HFFc6 (cell line): ENCODE measurements at regions not wholly inside any gene's neighbourhood (a gene's known extent, or its start where the extent isn't known, plus 50 kb on each side); places are given as distances from the start of the nearest gene placed in this dataset.

Experiments used
- DNase-seq: peaks from one replicate; pipeline ENCODE4 v3.0.0-alpha.2; 2018
- H3K27ac Mint-ChIP-seq: 2 replicates; pipeline ENCODE4 v1.8.0; 2020; ENCODE audit warnings: mild to moderate bottlenecking, mixed read lengths
- H3K27me3 Mint-ChIP-seq: 2 replicates; pipeline ENCODE4 v1.8.0; 2021; ENCODE audit warnings: mild to moderate bottlenecking, moderate library complexity, mixed read lengths; ENCODE audit not compliant: insufficient read depth
- H3K36me3 Mint-ChIP-seq: 2 replicates; pipeline ENCODE4 v1.8.0; 2021; ENCODE audit warnings: low read depth, mixed read lengths
- H3K4me1 Mint-ChIP-seq: 2 replicates; pipeline ENCODE4 v1.8.0; 2020; ENCODE audit warnings: low read depth, mixed read lengths
- H3K4me3 Mint-ChIP-seq: 2 replicates; pipeline ENCODE4 v1.8.0; 2020; ENCODE audit warnings: mild to moderate bottlenecking, moderate library complexity, mixed read lengths
- H3K9me3 Mint-ChIP-seq: 2 replicates; pipeline ENCODE4 v1.8.0; 2020; ENCODE audit warnings: mild to moderate bottlenecking, mixed read lengths
- TF ChIP-seq, protein P1 (sequence below): fragments of 200-600 bp; sonication (generic); IDR thresholded peaks from 2 replicates; pipeline ENCODE4 v1.5.0; 2021; ENCODE audit warnings: antibody characterized with exemption, mild to moderate bottlenecking

DNA sequence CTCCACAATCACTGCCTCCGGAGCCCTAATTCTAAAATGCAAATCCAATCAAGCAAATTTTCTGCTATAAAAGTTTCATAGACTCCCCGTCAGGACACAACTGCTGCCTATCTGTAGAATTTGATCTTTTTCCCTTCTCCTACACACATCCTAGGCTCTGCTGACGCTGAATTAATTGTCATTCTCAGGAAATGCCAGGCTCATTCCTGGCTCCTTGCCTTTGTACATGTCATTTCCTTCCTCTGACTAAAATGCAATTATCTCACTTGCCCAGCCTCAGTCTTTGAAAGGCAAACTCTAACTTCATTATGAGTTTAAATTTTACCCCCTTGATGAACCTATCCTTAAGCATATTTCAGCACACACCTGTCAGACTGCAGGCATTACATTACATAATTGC, 844.9 kb upstream of the CRIM1 start:
- Mint-ChIP-seq H3K27ac (no peak overlapping the region), H3K27me3 (no peaks in the 10 kb centered on the region), H3K9me3 (peaks cover 21% of the 10 kb centered on the region), H3K4me1 (no peaks in the 10 kb centered on the region), H3K4me3 (no peak overlapping the region), H3K36me3 (no peaks in the 10 kb centered on the region)
- TF ChIP-seq, protein P1, sequence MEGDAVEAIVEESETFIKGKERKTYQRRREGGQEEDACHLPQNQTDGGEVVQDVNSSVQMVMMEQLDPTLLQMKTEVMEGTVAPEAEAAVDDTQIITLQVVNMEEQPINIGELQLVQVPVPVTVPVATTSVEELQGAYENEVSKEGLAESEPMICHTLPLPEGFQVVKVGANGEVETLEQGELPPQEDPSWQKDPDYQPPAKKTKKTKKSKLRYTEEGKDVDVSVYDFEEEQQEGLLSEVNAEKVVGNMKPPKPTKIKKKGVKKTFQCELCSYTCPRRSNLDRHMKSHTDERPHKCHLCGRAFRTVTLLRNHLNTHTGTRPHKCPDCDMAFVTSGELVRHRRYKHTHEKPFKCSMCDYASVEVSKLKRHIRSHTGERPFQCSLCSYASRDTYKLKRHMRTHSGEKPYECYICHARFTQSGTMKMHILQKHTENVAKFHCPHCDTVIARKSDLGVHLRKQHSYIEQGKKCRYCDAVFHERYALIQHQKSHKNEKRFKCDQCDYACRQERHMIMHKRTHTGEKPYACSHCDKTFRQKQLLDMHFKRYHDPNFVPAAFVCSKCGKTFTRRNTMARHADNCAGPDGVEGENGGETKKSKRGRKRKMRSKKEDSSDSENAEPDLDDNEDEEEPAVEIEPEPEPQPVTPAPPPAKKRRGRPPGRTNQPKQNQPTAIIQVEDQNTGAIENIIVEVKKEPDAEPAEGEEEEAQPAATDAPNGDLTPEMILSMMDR, result no peak
- no peak for DNase-seq

DNA sequence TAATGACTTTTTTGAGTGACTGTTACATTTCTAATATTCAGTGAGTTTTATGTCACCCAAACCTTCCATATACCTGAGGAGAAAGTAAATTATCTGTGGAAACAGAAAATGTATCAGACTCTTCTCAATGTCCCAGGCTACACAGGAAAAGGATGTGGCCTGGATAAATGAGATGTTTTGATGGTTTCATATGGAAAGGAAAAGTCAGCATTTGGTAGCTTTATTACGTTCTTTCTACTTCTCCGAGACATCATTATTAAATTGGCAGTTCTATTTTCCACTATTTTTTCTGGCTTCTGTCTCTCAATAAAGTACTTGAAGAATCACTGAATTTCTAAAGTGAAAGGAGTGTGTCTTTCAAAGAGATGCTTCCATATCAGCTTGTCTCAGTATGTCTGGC, 847.0 kb upstream of the CRIM1 start:
- TF ChIP-seq, protein P1, result no peak
- H3K4me1 Mint-ChIP-seq, result no peaks in the 10 kb centered on the region
- no peak overlapping the region for H3K4me3 Mint-ChIP-seq
- H3K9me3 Mint-ChIP-seq, result peaks cover 16% of the 10 kb centered on the region
- no peak for DNase-seq
- H3K27ac Mint-ChIP-seq, result no peak overlapping the region
- H3K27me3 Mint-ChIP-seq, result no peaks in the 10 kb centered on the region
- no peaks in the 10 kb centered on the region for H3K36me3 Mint-ChIP-seq

DNA sequence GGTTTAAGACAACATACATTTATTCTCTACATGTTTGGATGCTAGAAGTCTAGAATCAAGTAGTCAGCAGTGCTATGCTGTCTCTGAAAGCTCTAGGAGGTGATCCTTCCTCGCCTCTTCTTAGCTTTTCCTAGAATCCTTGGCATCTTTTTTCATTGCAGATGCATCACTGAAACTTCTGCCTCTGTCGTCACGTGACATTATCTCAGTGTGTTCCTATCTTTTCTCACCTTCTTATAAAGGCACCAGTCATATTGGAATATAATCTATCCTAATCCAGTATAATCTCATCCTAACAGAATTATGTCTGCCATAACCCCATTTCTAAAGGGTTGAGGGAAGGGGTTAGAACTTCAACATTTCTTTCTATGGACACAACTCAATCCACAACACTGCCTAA, 851.2 kb upstream of the CRIM1 start:
- peaks cover 19% of the 10 kb centered on the region for H3K9me3 Mint-ChIP-seq
- H3K27ac Mint-ChIP-seq, result no peak overlapping the region
- H3K27me3 Mint-ChIP-seq, result no peaks in the 10 kb centered on the region
- no peak for DNase-seq
- no peaks in the 10 kb centered on the region for H3K4me1 Mint-ChIP-seq
- TF ChIP-seq, protein P1, result no peak
- no peaks in the 10 kb centered on the region for H3K36me3 Mint-ChIP-seq
- H3K4me3 Mint-ChIP-seq, result no peak overlapping the region

DNA sequence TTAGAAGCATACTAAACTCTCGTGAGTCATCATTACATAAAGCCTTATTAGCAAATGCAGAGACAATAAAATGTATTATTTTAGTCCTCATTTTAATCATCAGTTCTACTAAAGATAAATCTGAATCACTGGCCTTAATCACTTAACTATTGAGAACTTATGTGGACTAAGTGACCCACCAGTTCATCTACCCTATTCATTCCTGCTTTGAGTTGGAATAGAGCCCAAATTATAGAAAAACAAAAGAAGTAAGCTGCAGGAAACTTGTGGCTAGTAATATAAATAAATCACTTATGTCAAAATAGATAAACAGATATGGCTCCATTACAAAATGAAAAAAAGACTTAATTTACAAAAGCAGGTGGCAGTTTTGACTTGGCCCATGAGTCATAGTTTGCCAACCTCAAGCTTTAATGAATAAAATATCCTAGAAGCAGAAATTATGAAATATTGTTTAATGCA, 851.8 kb upstream of the CRIM1 start:
- TF ChIP-seq, protein P1, result no peak
- peaks cover 24% of the 10 kb centered on the region for H3K9me3 Mint-ChIP-seq
- no peak overlapping the region for H3K4me3 Mint-ChIP-seq
- H3K36me3 Mint-ChIP-seq, result no peaks in the 10 kb centered on the region
- no peak for DNase-seq
- H3K27me3 Mint-ChIP-seq, result no peaks in the 10 kb centered on the region
- no peaks in the 10 kb centered on the region for H3K4me1 Mint-ChIP-seq
- H3K27ac Mint-ChIP-seq, result no peak overlapping the region

DNA sequence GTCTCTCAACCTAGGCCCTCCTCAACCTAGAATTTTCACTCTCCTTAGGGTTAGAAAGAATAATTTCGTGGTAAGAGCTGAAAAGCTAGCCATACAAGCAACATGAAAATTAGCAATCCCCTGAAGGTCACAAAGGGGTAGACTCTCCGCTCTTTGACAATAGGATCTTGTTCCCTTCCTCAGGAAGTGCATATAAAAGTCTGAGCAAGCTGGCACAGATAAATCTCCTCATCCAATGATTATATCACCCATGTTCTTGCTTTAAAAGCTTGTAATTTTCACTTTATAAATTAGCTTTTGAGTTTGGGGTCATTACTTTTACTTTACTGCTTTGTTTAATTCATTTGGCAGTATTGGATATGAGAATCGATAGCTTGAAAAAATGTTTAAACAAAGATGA, 852.3 kb upstream of the CRIM1 start:
- Mint-ChIP-seq H3K4me1 (no peaks in the 10 kb centered on the region), H3K27me3 (no peaks in the 10 kb centered on the region), H3K27ac (no peak overlapping the region), H3K4me3 (no peak overlapping the region), H3K36me3 (no peaks in the 10 kb centered on the region), H3K9me3 (peaks cover 27% of the 10 kb centered on the region)
- no peak for DNase-seq
- TF ChIP-seq, protein P1, result no peak

- no peak for DNase-seq
- no peaks in the 10 kb centered on the region for H3K27me3 Mint-ChIP-seq
- TF ChIP-seq, protein P1, result no peak
- no peak overlapping the region for H3K4me3 Mint-ChIP-seq
- no peaks in the 10 kb centered on the region for H3K36me3 Mint-ChIP-seq
- no peak overlapping the region for H3K27ac Mint-ChIP-seq
- H3K9me3 Mint-ChIP-seq, result peaks cover 36% of the 10 kb centered on the region
- no peaks in the 10 kb centered on the region for H3K4me1 Mint-ChIP-seq
These were observed 854.5 kb upstream of the CRIM1 start for GRCh38 chr2:35501076-35501475.
